HEK293 (cell line): ENCODE measurements at regions not wholly inside any gene's neighbourhood (a gene's known extent, or its start where the extent isn't known, plus 50 kb on each side); places are given as distances from the start of the nearest gene placed in this dataset.
"Not testable (repeated sequence)": the region's sequence is repeated elsewhere in the genome, so short reads cannot be mapped to it uniquely, and the experiment has no call there.

Experiments used
- CTCF ChIA-PET: fragments of 350-600 bp; formaldehyde crosslinking; extraction: SDS; loops from one replicate; lab custom pipeline; 2021; ENCODE audit warnings: antibody characterized with exemption; lab: Yijun Ruan, JAX
- POLR2A ChIA-PET: fragments of 300-600 bp; formaldehyde crosslinking; extraction: SDS; loops from one replicate; lab custom pipeline; 2020; ENCODE audit warnings: antibody characterized with exemption, inconsistent platforms; lab: Yijun Ruan, JAX
- H3K27ac ChIP-seq: fragments of 200-500 bp; sonication (Bioruptor generic); 2 replicates; pipeline ENCODE4 v1.5.1; 2014; ENCODE audit warnings: low read depth, low read length, control low read depth, inconsistent platforms; ENCODE audit errors: extremely low read depth
- H3K36me3 ChIP-seq, 2 experiments: fragments of 200-500 bp in 1 of 2; sonication (Bioruptor generic) in 1 of 2; 1 replicate in 1 of 2; 2 replicates in 1 of 2; pipeline ENCODE4 v1.5.1; 2014 to 2017; ENCODE audit warnings: inconsistent platforms in 2 of 2, low read length in 2 of 2; ENCODE audit not compliant: control insufficient read depth in 2 of 2, insufficient read depth in 1 of 2
- H3K4me1 ChIP-seq: fragments of 200-500 bp; sonication (Bioruptor generic); 2 replicates; pipeline ENCODE4 v1.5.1; 2014; ENCODE audit warnings: mild to moderate bottlenecking, low read length, inconsistent platforms; ENCODE audit not compliant: control insufficient read depth, insufficient read depth
- H3K4me3 ChIP-seq: 2 replicates; pipeline ENCODE4 v1.5.1; 2011; ENCODE audit warnings: low read depth, mild to moderate bottlenecking, control low read depth, low read length, moderate library complexity
- H3K9me3 ChIP-seq: fragments of 200-500 bp; sonication (Bioruptor generic); 2 replicates; pipeline ENCODE4 v1.5.1; 2014; ENCODE audit warnings: low read depth, low read length, inconsistent platforms; ENCODE audit not compliant: control insufficient read depth, insufficient read depth
- BCL11B ChIP-seq: fragments of 450-650 bp; formaldehyde crosslinking; IDR thresholded peaks from 2 replicates; pipeline ENCODE4 v1.5.1; 2016; ENCODE audit warnings: low read depth, missing biosample characterization, missing genetic modification characterization
- ELK4 ChIP-seq: IDR thresholded peaks from 2 replicates; pipeline ENCODE4 v1.6.1; 2011; ENCODE audit warnings: mild to moderate bottlenecking, low read depth, low read length, borderline replicate concordance
- HIC1 ChIP-seq: fragments of 450-650 bp; formaldehyde crosslinking; IDR thresholded peaks from 2 replicates; pipeline ENCODE4 v1.5.1; 2016; ENCODE audit warnings: missing biosample characterization, missing genetic modification characterization
- OSR2 ChIP-seq: fragments of 450-650 bp; formaldehyde crosslinking; IDR thresholded peaks from 2 replicates; pipeline ENCODE4 v1.5.1; 2016; ENCODE audit warnings: missing biosample characterization, missing genetic modification characterization
- TCF7L2 ChIP-seq: IDR thresholded peaks from 2 replicates; pipeline ENCODE4 v1.6.1; 2011; ENCODE audit warnings: low read depth, mild to moderate bottlenecking, inconsistent platforms, low read length, moderate library complexity, borderline replicate concordance
- ZBTB10 ChIP-seq: fragments of 450-650 bp; formaldehyde crosslinking; IDR thresholded peaks from 2 replicates; pipeline ENCODE4 v1.5.1; 2016; ENCODE audit warnings: missing biosample characterization, missing genetic modification characterization
- ZFHX2 ChIP-seq: fragments of 450-650 bp; formaldehyde crosslinking; conservative IDR thresholded peaks from 2 replicates; pipeline ENCODE4 v1.5.1; 2016; ENCODE audit warnings: missing biosample characterization, missing genetic modification characterization
- ZNF184 ChIP-seq: fragments of 450-650 bp; IDR thresholded peaks from 2 replicates; pipeline ENCODE4 v1.5.1; 2018; ENCODE audit warnings: missing biosample characterization, mild to moderate bottlenecking, missing genetic modification characterization
- ZNF302 ChIP-seq: fragments of 450-650 bp; formaldehyde crosslinking; IDR thresholded peaks from 2 replicates; pipeline ENCODE4 v1.5.1; 2016; ENCODE audit warnings: missing biosample characterization, missing genetic modification characterization, low read depth
- ZNF341 ChIP-seq: fragments of 450-650 bp; formaldehyde crosslinking; IDR thresholded peaks from 2 replicates; pipeline ENCODE4; 2016; ENCODE audit warnings: low read depth, missing biosample characterization, missing genetic modification characterization
- ZNF391 ChIP-seq: fragments of 450-650 bp; formaldehyde crosslinking; IDR thresholded peaks from 2 replicates; pipeline ENCODE4 v1.5.1; 2016; ENCODE audit warnings: low read depth, missing biosample characterization, missing genetic modification characterization, borderline replicate concordance
- ZNF513 ChIP-seq: fragments of 450-650 bp; IDR thresholded peaks from 2 replicates; pipeline ENCODE4 v1.5.1; 2018; ENCODE audit warnings: missing biosample characterization, missing genetic modification characterization
- ZNF610 ChIP-seq: fragments of 450-650 bp; formaldehyde crosslinking; IDR thresholded peaks from 2 replicates; pipeline ENCODE4 v1.5.1; 2016; ENCODE audit warnings: missing biosample characterization, missing genetic modification characterization, borderline replicate concordance
- ZNF624 ChIP-seq: fragments of 450-650 bp; formaldehyde crosslinking; IDR thresholded peaks from 2 replicates; pipeline ENCODE4 v1.5.1; 2017; ENCODE audit warnings: missing biosample characterization, missing genetic modification characterization
- ZNF629 ChIP-seq: fragments of 450-650 bp; formaldehyde crosslinking; IDR thresholded peaks from 2 replicates; pipeline ENCODE4 v1.5.1; 2017; ENCODE audit warnings: missing biosample characterization, missing genetic modification characterization
- ZSCAN5A ChIP-seq: fragments of 450-650 bp; formaldehyde crosslinking; IDR thresholded peaks from 2 replicates; pipeline ENCODE4 v1.5.1; 2016; ENCODE audit warnings: missing biosample characterization, missing genetic modification characterization

- no peak for TF ChIP-seq ZNF513 (tag by site-specific recombination)
- POLR2A ChIA-PET: no interaction called here
- CTCF ChIA-PET: no interaction called here
Measured at GRCh38 chr3:147246906-147247305, 159.4 kb downstream of the ZIC4 start.

GRCh38 chr3:147245638-147246037 is 160.7 kb downstream of the ZIC4 start:
- H3K36me3 ChIP-seq, H3K4me1 ChIP-seq, H3K9me3 ChIP-seq, POLR2A ChIA-PET, CTCF ChIA-PET, H3K4me3 ChIP-seq, H3K27ac ChIP-seq: not testable (repeated sequence)

More at GRCh38 chr3:147246906-147247305, 159.4 kb downstream of the ZIC4 start:
- H3K4me1 ChIP-seq: no peaks in the 10 kb centered on the region
- no peak overlapping the region for H3K27ac ChIP-seq
- H3K4me3 ChIP-seq: no peak overlapping the region
- no peaks in the 10 kb centered on the region for H3K9me3 ChIP-seq
- H3K36me3 ChIP-seq: no peaks in the 10 kb centered on the region

- H3K27ac ChIP-seq, H3K36me3 ChIP-seq, POLR2A ChIA-PET, CTCF ChIA-PET, H3K9me3 ChIP-seq, H3K4me3 ChIP-seq, H3K4me1 ChIP-seq: not testable (repeated sequence)
Measured at GRCh38 chr3:147245022-147245421, 161.3 kb downstream of the ZIC4 start.

GRCh38 chr3:147244397-147244796 is 161.9 kb downstream of the ZIC4 start:
- Histone ChIP-seq H3K9me3 (no peaks in the 10 kb centered on the region), H3K27ac (no peak overlapping the region), H3K4me1 (no peaks in the 10 kb centered on the region), H3K4me3 (no peak overlapping the region), H3K36me3 (no peaks in the 10 kb centered on the region)
- ChIA-PET POLR2A (no interaction called here), CTCF (no interaction called here)
- no peak for TF ChIP-seq ZNF610 (tag by site-specific recombination)
- no peak for TF ChIP-seq ZNF302 (tag by site-specific recombination)
- TF ChIP-seq ZSCAN5A (tag by site-specific recombination): no peak
- no peak for TF ChIP-seq BCL11B (tag by site-specific recombination)
- TF ChIP-seq ZNF629 (tag by site-specific recombination): no peak
- no peak for TF ChIP-seq ZNF391 (tag by site-specific recombination)
- no peak for TF ChIP-seq ZNF624 (tag by site-specific recombination)
- TF ChIP-seq HIC1 (tag by site-specific recombination): no peak
- TF ChIP-seq ZFHX2 (tag by site-specific recombination): no peak
- no peak for TF ChIP-seq ZBTB10 (tag by site-specific recombination)
- no peak for TF ChIP-seq OSR2 (tag by site-specific recombination)
- no peak for TF ChIP-seq ZNF341 (tag by site-specific recombination)
- no peak for TF ChIP-seq TCF7L2
- TF ChIP-seq ZNF184 (tag by site-specific recombination): no peak
- no peak for TF ChIP-seq ELK4
